HG03521 (cell line): ENCODE measurements at regions not wholly inside any gene's neighbourhood (a gene's known extent, or its start where the extent isn't known, plus 50 kb on each side); places are given as distances from the start of the nearest gene placed in this dataset.
A peak's percentile ranks its signal among the peaks of the same experiment; 100 is the strongest.
"Not testable (repeated sequence)": the region's sequence is repeated elsewhere in the genome, so short reads cannot be mapped to it uniquely, and the experiment has no call there.

Source experiments
- ATAC-seq: cut with Tn5 transposase; IDR thresholded peaks from one replicate; pipeline ENCODE4 v1.9.1; 2021; ENCODE audit warnings: mild to moderate bottlenecking, moderate library complexity; ENCODE audit not compliant: unreplicated experiment

DNA sequence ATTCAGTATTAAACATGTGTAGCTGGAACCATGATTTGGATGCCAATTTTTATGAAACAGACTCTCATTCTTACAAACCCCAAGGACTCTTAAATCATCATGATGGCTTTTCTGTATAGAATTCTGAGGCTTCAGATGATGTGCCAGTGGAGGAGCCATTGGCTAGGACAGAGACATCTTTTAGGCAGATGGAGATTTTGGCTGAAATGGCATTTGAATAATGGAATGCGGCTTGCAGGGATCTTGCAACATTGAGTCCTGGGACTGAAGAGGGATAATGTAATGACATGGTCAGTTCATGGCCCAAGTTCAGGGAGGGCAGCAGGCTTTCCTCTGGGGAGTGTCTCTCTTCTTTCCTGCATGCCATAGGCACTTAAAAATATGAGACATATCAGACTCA is 172.4 kb downstream of the ABCA8 start:
- no peak for ATAC-seq

DNA sequence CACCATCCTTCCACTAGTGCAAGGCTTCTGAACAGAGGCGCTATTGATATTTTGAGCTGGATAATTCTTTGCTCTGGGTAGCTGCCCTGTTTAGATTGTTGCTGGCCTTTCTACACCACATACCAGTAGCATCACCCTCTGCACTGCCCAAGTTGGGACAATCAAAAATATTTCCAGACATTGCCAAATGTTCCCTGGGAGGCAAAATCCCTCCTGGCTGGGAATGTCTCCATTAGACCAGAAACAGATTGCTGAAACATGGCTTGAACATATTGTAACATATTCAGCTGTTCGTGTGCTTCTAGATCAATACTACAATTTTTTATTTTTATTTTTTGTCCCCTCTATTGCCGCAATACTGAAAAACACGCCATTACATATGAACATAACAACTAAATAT is 174.6 kb downstream of the ABCA8 start:
- no peak for ATAC-seq

DNA sequence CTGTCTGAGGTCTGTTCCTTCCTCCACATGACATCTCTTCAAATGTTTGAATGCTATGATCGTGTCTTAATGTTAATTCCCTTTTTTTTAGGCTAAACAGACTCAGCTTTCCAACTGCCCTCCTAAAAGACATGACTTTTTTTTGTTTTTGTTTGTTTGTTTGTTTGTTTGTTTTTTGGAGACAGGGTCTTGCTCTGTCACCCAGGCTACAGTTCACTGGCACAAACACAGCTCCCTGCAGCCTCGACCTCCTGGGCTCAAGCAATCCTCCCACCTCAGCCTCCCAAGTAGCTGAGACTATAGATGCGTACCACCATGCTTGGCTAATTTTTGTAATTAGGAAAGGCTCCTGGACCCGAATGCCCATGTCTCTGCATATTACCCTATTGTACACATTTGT is 176.5 kb downstream of the ABCA8 start:
- no peak for ATAC-seq

DNA sequence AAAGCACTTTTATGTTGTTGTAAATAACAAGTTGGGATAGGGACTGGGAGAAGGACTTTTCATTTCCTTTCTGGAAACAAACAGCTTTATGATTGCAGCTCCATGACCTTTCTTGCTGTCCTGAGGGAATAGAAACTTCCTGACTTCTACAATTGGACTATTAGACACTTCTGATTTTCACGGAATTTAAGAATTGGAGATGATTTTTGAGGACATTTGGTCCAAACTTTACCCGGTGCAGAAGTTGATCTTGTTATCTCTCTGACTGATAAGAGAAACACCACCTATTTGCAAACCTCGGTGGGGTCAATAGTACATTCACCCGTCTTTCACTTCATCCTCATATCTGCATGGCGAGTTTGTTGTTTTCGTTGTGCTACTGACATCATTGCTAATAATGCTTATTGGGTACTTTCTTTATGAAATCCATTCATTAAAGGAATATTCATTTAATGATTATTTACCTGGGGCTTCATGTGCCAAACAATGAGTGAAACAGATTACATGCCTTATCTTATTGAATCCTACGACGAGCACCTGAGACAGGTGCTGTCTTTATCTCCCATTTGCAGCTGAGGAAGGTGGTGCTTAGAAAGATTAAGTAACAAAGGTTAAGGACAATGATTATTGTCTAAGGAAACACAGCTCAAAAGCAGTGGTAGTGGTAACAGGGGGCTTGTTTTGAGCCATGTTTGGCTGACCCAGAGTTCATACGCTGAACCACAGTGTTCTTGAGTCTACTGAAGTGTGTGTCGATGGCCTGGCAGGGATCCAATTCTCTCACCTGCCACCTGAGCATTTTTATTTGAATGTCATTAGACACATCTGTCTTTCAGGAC is 176.9 kb upstream of the FAM20A start:
- no peak for ATAC-seq

DNA sequence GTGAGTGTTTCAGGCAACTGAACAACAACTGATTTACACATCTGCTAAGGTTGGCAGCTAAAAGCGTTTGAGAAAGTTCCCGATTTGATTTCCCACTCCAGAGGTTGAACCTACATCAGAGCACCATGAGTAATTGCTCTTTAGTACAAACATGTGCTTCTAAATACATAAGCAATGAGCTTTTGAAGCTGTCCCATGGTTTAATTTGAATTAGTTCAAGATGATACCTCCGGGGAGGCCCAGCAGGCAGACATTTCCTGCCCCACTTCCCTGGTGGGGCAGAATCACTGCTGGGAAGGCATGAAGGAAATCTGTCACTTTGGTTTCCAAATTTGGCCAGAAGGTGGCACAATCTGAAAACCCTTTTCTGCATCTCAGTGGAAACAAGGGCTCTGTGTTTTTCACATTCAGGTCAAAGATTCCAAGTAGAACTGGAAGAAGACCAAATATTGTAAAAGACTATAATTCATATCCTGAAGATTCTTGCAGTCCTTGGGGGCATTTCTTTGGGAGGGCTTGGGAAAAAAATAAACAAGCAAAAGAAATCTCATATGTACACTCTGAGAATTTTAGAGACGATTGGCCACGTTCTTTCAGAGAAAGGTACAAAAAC is 176.2 kb upstream of the FAM20A start:
- no peak for ATAC-seq

DNA sequence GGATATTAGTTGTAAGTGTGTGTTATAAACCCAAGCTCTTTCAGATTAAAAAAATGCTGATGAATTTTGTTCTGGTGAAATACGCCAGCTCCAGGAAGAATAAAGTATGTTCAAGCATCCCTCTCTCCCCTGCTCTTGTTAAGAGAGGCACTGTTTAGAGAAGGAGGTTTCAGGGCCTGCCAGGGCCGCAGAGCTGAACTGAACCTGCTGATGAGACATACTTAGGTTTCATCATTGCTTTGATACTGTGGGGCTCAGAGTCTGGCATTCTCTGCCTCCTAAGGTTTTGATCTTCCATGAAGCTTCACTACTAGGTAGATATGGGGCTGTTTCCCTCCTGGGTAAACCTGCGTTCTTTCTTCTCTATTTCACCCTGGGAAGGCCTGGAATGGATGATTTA is 175.3 kb upstream of the FAM20A start:
- ATAC-seq = no peak

DNA sequence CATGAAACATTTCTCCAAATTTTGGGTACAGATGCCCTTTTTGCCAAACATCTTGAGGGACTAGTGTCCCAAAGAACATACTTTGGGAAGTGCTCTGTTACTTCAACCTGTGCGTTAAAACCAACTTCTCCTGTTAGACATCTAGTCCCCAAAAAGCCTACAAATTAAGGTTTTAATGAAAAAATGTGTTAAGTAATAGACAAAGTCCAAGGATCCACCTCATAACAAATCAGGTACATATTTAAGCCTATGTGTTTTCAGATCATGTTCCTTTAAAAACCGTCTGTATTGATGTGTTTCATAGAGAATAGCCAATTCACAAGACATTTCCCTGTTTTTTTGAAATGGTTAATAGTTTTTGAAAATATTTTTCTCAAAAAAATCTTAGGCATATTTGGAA is 174.8 kb upstream of the FAM20A start:
- no peak for ATAC-seq

DNA sequence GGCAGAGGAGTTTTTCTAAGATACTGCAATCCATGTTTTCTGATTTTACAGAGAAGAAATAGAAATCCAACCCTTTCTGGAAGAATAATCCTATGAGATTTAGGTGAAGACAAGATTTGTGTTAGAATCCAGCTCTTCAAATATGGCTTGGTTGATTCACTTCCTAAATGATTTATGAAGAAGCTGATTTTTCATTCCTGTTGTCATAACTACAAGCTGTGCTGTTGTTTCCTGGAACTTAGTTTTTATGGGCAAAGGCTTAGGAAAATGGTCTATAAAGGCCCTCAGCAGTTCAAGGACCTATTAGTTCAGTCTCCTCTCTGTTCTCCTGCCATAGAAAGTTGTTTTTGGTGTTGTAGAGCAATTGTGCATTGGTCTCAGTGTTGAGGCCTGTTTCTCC is 174.2 kb upstream of the FAM20A start:
- no peak for ATAC-seq

DNA sequence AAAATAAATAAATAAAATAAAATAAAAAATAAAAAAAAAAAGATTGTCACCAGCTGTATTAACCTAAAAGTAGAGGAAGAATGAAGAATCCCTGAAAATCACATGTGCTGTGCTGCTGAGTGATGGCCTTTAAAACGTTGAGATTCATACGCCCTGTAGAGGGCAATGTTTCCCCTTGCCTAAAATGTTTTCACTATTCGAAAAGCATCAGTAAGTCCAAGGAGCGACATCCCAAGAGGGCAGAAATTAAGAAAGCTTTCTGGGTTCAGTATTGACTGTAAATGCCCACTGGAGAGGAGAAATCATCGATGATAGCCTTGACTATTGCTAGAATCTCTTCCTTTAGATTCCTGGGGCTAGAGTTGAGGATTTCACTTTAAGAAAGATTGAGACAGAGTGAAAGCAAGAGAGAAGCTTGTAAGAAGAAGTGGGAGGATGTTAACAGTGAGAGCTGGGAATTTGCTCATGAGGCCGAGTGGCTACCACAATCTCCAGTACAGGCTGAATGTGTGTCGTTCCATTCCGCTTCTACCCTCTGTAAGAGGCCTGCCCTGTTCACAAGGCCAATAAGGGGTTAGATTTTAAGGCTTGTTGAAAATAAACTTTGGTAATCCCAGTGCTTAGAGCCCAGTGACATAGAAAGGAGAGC is 170.8 kb upstream of the FAM20A start:
- ATAC-seq = no peak

DNA sequence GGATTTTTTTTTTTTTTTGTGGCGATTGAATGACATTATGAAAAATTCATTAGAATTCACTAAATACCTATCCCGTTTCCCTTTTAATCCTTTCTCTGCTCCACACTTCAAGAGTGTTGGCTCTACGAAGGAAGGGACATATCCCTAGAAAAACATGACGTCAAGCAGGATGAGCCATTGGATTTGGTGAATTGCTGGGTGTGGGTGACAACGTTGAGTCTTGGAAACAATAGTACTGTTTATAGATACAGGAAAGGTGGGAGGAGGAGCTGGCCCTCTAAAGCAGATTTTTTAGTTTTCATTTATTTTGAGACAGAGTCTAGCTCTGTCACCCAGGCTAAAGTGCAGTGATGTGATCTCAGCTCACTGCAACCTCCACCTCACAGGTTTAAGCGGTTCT is 167.6 kb upstream of the FAM20A start:
- no peak for ATAC-seq

DNA sequence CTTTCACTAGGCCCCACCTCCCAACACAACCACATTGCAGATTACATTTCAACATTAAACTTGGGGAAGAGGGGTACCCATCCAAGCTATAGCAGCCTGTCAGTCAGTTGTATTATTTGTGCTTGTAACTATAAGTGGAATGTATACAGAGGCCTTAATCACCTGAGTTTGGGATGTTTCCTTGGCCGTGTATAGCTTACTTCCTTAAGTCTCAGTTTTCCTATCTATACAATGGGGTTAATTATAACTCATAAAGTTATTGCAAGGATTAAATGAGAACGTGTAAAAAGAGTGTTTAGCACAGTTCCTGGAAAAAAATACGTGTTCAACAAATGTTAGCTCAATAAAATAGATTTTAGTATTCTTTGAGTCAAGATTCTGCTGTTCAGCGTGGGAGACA is 165.5 kb upstream of the FAM20A start:
- no peak for ATAC-seq

DNA sequence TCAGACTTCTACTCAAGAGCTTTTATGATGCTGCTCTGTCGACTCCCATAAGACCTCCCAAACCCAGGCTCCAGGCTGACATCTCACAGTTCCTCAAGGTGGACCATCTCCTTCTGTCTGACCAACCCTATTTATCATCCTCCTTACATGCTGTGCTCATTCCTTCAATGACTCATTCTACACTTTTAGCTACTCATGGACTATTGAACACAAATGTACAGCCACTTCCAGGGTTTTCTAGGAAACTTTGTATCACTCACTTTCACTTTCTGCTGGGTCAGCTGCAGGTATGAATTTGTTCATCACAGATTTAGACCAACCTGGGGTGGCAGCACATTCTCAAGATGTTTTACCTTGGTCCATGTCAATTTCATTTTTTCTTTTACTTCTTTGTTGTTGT is 162.4 kb upstream of the FAM20A start:
- no peak for ATAC-seq

DNA sequence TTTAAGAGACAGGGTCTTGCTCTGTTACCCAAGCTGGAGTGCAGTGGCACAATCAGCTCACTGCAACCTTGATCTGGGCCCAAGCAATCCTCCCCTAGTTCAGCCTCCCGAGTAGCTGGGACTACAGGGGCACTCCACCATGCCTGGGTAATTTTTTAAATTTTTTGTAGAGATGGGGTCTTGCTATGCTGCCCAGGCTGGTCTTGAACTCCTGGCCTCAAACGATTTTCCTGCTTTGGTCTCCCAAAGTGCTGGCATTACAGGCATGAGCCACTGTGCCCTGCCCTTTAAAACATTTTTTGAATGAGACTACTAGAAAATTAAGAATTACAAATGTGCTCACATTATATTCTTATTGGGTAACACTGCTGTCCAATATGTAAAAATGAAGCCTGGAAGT is 161.7 kb upstream of the FAM20A start:
- ATAC-seq = no peak

DNA sequence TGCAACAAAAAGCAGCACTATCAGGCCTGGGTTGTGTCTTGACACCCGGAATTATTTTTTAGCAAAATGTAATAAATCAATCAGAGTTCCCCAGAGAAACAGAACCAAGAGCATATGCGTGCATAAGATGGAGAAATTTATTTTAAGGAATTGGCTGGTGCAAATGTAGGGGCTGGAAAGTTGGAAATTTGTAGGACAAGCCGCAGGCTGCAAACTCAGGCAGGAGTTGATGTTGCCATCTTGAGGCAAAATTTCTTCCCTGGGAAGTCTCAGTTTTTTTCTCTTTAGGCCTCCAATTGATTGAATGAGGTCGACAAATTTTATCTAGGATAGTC is 158.9 kb upstream of the FAM20A start:
- no peak for ATAC-seq

DNA sequence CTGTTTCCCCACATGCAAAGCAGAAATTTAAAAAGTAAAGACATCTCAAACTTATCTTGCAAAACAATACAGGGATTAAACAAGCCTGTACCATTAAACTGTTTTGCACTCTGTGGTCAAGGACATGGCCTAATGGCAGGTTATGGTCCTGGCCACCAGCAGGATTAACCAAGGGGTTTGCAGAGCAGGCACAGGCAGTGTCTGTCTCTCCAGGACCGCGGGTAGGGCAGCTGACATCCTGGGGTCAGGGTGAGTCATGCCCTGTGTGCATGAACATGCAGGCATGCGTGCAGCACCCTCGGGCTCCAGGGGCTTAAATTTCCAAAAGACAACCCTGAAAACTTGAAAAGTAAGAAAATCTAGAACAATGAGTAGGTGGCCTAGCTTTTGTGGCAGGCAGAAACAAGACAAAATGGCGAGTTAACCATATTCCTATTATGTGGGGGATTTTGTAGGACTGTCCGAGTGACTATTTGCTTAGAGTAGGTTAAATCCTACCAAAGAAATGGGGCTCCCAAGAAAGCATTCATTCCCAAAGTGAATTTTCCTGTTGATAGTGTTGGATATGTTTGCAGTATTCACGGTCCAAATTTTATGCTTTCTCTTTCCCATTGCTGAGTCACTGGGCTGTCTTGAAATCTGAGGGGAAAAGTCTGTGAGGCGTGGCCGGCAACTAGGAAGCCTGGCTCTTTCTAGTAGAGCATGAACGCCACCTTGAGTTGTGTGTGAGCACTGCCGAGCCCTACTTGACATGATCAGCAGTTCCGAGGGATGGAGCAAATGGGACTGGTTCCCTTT is 158.4 kb upstream of the FAM20A start:
- peak; percentile 80 for ATAC-seq

DNA sequence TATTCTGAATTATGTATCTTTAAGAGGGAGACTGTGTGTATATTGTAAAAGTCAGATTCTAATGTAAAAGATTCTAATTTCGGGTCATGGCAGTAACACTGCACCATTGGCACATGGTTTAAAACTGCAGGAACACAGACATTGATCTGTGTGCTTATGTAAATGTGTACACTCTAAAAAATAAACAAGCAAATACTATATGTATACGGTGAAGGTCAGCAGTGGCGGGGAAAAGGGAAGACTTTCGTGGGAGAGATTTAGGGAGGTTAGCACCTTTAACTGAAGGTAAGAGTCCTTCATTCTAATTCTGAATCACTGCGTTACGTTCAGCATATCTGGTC is 157.8 kb upstream of the FAM20A start:
- ATAC-seq = no peak

DNA sequence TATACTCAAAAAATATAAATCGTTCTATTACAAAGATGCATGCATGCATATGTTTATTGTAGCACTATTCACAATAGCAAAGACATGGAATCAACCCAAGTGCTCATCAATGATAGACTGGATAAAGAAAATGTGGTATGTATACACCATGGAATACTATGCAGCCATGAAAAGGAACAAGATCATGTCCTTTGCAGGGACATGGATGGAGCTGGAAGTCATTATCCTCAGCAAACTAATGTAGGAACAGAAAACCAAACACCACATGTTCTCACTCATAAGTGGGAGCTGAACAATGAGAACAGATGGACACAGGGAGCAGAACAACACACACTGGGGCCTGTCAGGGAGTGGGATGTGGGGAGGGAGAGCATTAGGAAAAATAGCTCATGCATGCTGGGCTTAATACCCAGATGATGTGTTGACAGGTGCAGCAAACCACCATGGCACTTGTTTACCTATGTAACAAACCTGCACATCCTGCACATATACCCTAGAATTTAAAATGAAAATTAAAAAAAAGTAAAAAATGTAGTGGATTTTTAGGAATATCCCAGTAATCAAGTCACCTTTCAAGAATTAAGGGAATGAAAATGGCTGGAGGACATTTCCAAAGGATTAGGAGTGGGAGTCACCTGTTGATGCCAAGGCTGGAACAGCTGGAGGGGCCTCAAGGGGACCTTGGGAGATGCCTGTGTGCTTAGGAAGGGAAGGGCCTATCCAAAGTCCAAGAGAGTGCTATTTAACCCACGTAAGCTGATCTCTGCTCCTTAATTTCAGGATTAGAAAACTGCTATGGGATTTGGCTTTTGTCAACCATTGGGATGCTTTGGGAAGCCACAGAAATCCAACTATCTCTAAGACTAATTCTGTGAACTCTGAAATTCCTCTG is 156.9 kb upstream of the FAM20A start:
- ATAC-seq = not testable (repeated sequence)

DNA sequence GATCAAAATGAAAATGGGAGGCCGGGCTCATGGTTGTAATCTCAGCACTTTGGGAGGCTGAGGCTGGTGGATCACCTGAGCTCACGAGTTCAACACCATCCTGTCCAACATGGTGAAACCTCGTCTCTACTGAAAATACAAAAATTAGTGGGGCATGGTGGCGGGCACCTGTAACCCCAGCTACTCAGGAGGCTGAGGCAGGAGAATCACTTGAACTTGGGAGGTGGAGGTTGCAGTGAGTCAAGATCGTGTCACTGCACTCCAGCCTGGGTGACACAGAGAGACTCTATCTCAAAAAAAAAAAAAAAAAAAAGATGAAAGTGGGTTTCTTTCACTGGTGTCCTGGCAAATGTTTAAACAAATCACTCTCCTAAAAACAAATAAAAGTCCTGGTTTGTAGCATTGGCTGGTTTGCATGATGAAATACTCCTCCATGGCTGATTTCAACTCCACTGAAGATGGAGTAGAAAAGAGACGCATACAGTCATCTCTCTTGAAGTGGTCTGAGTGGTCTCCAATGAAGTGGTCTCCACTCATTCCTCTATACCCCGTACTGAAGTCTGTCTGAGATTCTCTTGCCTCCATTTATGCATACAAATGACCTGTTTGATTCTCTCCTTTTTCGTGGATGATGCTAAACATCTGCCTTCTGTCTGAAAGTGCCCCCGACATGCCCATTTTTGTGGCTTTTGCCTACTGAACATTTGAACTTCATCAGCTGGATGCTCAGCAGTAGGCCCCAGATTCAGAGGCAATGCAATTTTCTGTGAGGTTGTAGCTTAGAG is 153.0 kb upstream of the FAM20A start:
- ATAC-seq = no peak

DNA sequence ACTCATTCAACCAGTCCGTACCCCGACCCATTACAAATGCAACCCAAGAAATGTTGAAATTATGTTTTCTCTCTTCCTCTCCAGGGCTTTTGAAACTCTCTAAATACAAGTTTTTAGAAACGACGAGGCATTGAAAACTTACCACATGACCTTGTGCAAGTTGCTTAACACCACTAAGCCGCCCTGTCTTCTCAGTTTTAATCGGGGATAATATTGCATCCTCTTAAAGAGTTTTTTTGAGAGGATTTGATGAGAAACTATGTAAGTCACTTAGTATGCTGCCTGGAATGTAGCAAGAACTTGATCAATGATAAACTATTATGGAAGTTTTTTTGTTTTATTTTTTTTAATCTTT is 149.0 kb upstream of the FAM20A start:
- no peak for ATAC-seq
